ENCODE measurements at regions not wholly inside any gene's neighbourhood (a gene's known extent, or its start where the extent isn't known, plus 50 kb on each side); places are given as distances from the start of the nearest gene placed in this dataset.

GRCh38 chrX:134146493-134146892 lies 90.5 kb upstream of the CCDC160 start:
- no peaks in the 10 kb centered on the region for H3K36me3 ChIP-seq
- ATAC-seq = no peak
- WGBS, 2 donors (ENCODE audit: low coverage in 1 of 2) = 85 to 100% methylated on average over 1 to 6 of the region's 6 CpGs

DNA sequence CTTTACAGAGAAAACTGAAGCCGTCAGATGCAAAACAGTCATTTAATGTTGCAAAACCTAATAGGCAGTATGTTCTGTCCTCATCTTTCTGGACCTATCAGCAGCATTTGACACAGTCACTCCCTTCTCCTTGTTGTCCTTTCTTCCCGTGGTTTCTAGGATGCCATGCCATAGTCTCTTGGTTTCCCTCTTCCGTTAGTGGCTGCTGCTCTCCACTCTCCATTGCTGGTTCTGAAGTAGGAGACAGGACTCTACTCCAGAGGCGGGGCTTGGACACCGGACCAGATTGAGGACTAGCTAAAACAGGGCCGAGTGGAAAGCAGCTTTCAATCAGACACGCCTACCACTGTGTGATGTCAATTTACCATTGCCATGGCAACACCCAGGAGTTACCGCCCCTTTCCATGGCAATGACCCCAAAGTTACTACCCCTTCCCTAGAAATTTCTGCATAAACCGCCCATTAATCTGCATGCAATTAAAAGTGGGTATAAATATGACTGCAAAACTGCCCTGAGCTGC lies 88.8 kb upstream of the CCDC160 start:
- 61 to 84% methylated on average over 2 to 3 of the region's 9 CpGs for WGBS, 2 donors (ENCODE audit: low coverage in 1 of 2)
- no peaks in the 10 kb centered on the region for H3K27me3 ChIP-seq
- TF ChIP-seq CTCF (IDR thresholded peaks at IDR 0.05) (no peak), EP300 (IDR thresholded peaks at IDR 0.05) (no peak), POLR2AphosphoS5 (IDR thresholded peaks at IDR 0.05) (no peak), POLR2A (IDR thresholded peaks at IDR 0.05) (no peak)
- no peaks in the 10 kb centered on the region for H3K36me3 ChIP-seq
- H3K4me3 ChIP-seq = peak overlapping the region in 1 of 2 donors; percentile 22
- no peaks in the 10 kb centered on the region for H3K4me1 ChIP-seq
- no peaks in the 10 kb centered on the region for H3K9me3 ChIP-seq
- ATAC-seq = peak; percentile 15
- H3K27ac ChIP-seq = no peak overlapping the region

More at GRCh38 chrX:134146493-134146892, 90.5 kb upstream of the CCDC160 start:
- Histone ChIP-seq H3K27me3 (no peaks in the 10 kb centered on the region), H3K4me1 (no peaks in the 10 kb centered on the region), H3K27ac (no peak overlapping the region), H3K9me3 (no peaks in the 10 kb centered on the region), H3K4me3 (no peak overlapping the region)
- TF ChIP-seq POLR2A (IDR thresholded peaks at IDR 0.05) (no peak), EP300 (IDR thresholded peaks at IDR 0.05) (no peak), POLR2AphosphoS5 (IDR thresholded peaks at IDR 0.05) (no peak), CTCF (IDR thresholded peaks at IDR 0.05) (no peak)

- Histone ChIP-seq H3K4me1 (no peaks in the 10 kb centered on the region), H3K27me3 (no peaks in the 10 kb centered on the region), H3K36me3 (no peaks in the 10 kb centered on the region), H3K9me3 (no peaks in the 10 kb centered on the region), H3K4me3 (no peak overlapping the region), H3K27ac (no peak overlapping the region)
- no peak for ATAC-seq
- 73 to 89% methylated on average over 2 to 3 of the region's 5 CpGs for WGBS, 2 donors (ENCODE audit: low coverage in 1 of 2)
- TF ChIP-seq CTCF (IDR thresholded peaks at IDR 0.05) (no peak), POLR2A (IDR thresholded peaks at IDR 0.05) (no peak), POLR2AphosphoS5 (IDR thresholded peaks at IDR 0.05) (no peak), EP300 (IDR thresholded peaks at IDR 0.05) (no peak)
These were observed 78.0 kb upstream of the CCDC160 start for GRCh38 chrX:134158821-134159512.

DNA sequence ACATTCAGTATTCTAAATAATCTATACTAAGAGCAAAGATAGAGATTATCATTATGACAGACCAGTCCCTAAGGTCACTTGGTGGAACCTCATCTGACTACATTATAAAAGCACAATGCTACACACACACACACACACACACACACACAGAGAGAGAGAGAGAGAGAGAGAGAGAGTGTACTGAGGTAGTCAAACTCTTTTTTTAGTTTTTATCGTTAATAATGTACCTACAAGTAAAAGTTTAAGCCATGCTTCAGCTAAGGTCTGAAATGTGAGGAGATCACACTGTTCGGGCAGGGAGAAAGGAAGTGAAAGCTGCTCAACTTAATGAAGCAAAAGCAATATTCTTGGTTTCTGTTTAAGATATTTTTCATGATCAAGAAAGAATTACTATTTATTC lies 75.8 kb upstream of the CCDC160 start:
- no peak for ATAC-seq
- no peaks in the 10 kb centered on the region for H3K36me3 ChIP-seq
- no peaks in the 10 kb centered on the region for H3K4me1 ChIP-seq
- H3K27me3 ChIP-seq = no peaks in the 10 kb centered on the region
- no peak overlapping the region for H3K27ac ChIP-seq
- TF ChIP-seq CTCF (IDR thresholded peaks at IDR 0.05) (no peak), POLR2AphosphoS5 (IDR thresholded peaks at IDR 0.05) (no peak), POLR2A (IDR thresholded peaks at IDR 0.05) (no peak), EP300 (IDR thresholded peaks at IDR 0.05) (no peak)
- WGBS, 2 donors (ENCODE audit: low coverage in 1 of 2) = 39 to 62% methylated on average over 2 of the region's 2 CpGs
- H3K4me3 ChIP-seq = no peak overlapping the region
- H3K9me3 ChIP-seq = no peaks in the 10 kb centered on the region

- Histone ChIP-seq H3K9me3 (no peaks in the 10 kb centered on the region), H3K27me3 (no peaks in the 10 kb centered on the region), H3K36me3 (no peaks in the 10 kb centered on the region), H3K4me3 (no peak overlapping the region), H3K27ac (no peak overlapping the region), H3K4me1 (no peaks in the 10 kb centered on the region)
- no peak for ATAC-seq
- TF ChIP-seq CTCF (IDR thresholded peaks at IDR 0.05) = no peak
- no peak for TF ChIP-seq EP300 (IDR thresholded peaks at IDR 0.05)
- no peak for TF ChIP-seq POLR2A (IDR thresholded peaks at IDR 0.05)
- TF ChIP-seq POLR2AphosphoS5 (IDR thresholded peaks at IDR 0.05) = no peak
These were observed 75.0 kb upstream of the CCDC160 start for GRCh38 chrX:134162032-134162431.
